SK-N-SH (cell line): ENCODE measurements at regions not wholly inside any gene's neighbourhood (a gene's known extent, or its start where the extent isn't known, plus 50 kb on each side); places are given as distances from the start of the nearest gene placed in this dataset.

ENCODE experiments used
- EP300 ChIP-seq, 2 experiments: IDR thresholded peaks; 2 replicates each; pipeline versions ENCODE4 v1.4.0 to v1.6.1; 2012; ENCODE audit warnings: borderline replicate concordance in 1 of 2, low read depth in 1 of 2, low read length in 1 of 2
- EZH2phosphoT487 ChIP-seq: fragments of 200-600 bp; sonication (generic); IDR thresholded peaks from 2 replicates; pipeline ENCODE4 v1.6.1; 2017; ENCODE audit warnings: low read depth, mixed run types, mild to moderate bottlenecking, antibody characterized with exemption, moderate library complexity, borderline replicate concordance
- FOXJ3 ChIP-seq: sonication (generic); formaldehyde crosslinking; IDR thresholded peaks from 2 replicates; pipeline ENCODE4 v1.5.1; 2020; ENCODE audit warnings: mild to moderate bottlenecking, missing genetic modification reagents
- GABPA ChIP-seq: IDR thresholded peaks from 2 replicates; pipeline ENCODE4 v1.4.0; 2012; ENCODE audit warnings: low read depth, mild to moderate bottlenecking
- GATA2 ChIP-seq: sonication (generic); formaldehyde crosslinking; IDR thresholded peaks from 2 replicates; pipeline ENCODE4 v1.5.0; 2020; ENCODE audit warnings: mild to moderate bottlenecking, missing genetic modification reagents
- JUND ChIP-seq: IDR thresholded peaks from 2 replicates; pipeline ENCODE4 v1.4.0; 2012
- POLR2AphosphoS5 ChIP-seq: IDR thresholded peaks from 2 replicates; pipeline ENCODE4 v1.6.1; 2012; ENCODE audit warnings: low read depth, low read length
- RAD21 ChIP-seq: IDR thresholded peaks from 2 replicates; pipeline ENCODE4 v1.6.1; 2012; ENCODE audit warnings: mild to moderate bottlenecking, low read length
- RCOR1 ChIP-seq: fragments of 150-350 bp; IDR thresholded peaks from 2 replicates; pipeline ENCODE4 v1.6.1; 2017; ENCODE audit warnings: antibody characterized with exemption, low read length
- TEAD4 ChIP-seq: IDR thresholded peaks from 2 replicates; pipeline ENCODE4 v1.4.0; 2012; ENCODE audit warnings: mild to moderate bottlenecking, borderline replicate concordance; ENCODE audit not compliant: insufficient read depth
- TF ChIP-seq, protein P1 (sequence below): fragments of 200-600 bp; sonication (generic); IDR thresholded peaks from 2 replicates; pipeline ENCODE4 v1.6.1; 2017; ENCODE audit warnings: antibody characterized with exemption, mild to moderate bottlenecking, moderate library complexity
- TF ChIP-seq, protein P2 (sequence below): IDR thresholded peaks from 2 replicates; pipeline ENCODE4 v1.4.0; 2012; ENCODE audit warnings: low read depth, borderline replicate concordance
- TF ChIP-seq, protein P3 (sequence below): IDR thresholded peaks from 2 replicates; pipeline ENCODE4 v1.6.1; 2012; ENCODE audit warnings: mild to moderate bottlenecking, low read depth, low read length, moderate library complexity
- TF ChIP-seq, protein P4 (sequence below): fragments of 150-350 bp; IDR thresholded peaks from 2 replicates; pipeline ENCODE4 v1.6.1; 2017; ENCODE audit warnings: antibody characterized with exemption, low read length, low read depth, borderline replicate concordance

DNA sequence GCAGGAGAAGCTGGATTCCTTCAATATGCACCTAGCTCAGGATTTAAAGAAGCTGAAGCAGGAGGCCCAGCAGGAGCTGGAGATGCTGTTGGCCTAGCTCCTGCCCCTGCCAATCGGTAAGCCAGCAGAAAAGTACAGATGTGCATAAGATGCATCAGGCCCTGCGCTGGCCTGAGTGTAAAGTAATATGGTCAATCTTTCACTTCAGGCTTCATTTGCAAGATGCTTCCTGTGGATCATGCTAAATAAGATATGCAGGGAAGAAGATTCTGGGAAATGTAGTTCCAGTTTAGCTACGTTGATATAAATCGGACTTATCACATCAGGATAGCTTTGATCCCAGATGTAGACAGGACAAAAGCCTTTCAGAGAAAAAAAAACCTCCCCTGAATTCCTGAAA is 100.3 kb downstream of the GJA1 start:
- TF ChIP-seq, protein P1, sequence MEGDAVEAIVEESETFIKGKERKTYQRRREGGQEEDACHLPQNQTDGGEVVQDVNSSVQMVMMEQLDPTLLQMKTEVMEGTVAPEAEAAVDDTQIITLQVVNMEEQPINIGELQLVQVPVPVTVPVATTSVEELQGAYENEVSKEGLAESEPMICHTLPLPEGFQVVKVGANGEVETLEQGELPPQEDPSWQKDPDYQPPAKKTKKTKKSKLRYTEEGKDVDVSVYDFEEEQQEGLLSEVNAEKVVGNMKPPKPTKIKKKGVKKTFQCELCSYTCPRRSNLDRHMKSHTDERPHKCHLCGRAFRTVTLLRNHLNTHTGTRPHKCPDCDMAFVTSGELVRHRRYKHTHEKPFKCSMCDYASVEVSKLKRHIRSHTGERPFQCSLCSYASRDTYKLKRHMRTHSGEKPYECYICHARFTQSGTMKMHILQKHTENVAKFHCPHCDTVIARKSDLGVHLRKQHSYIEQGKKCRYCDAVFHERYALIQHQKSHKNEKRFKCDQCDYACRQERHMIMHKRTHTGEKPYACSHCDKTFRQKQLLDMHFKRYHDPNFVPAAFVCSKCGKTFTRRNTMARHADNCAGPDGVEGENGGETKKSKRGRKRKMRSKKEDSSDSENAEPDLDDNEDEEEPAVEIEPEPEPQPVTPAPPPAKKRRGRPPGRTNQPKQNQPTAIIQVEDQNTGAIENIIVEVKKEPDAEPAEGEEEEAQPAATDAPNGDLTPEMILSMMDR = no peak
- TF ChIP-seq POLR2AphosphoS5 = no peak
- TF ChIP-seq RAD21 = no peak
- TF ChIP-seq EP300 (IDR thresholded peaks at IDR 0.05; ENCODE audit: borderline replicate concordance in 1 of 2, low read depth in 1 of 2, low read length in 1 of 2) = no peak
- TF ChIP-seq RCOR1 = no peak
- TF ChIP-seq FOXJ3 (CRISPR knock-in tag) = no peak
- no peak for TF ChIP-seq GABPA
- TF ChIP-seq GATA2 (CRISPR knock-in tag) = no peak
- no peak for TF ChIP-seq JUND
- TF ChIP-seq, protein P2, sequence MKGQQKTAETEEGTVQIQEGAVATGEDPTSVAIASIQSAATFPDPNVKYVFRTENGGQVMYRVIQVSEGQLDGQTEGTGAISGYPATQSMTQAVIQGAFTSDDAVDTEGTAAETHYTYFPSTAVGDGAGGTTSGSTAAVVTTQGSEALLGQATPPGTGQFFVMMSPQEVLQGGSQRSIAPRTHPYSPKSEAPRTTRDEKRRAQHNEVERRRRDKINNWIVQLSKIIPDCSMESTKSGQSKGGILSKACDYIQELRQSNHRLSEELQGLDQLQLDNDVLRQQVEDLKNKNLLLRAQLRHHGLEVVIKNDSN = no peak
- no peak for TF ChIP-seq TEAD4
- TF ChIP-seq, protein P3, sequence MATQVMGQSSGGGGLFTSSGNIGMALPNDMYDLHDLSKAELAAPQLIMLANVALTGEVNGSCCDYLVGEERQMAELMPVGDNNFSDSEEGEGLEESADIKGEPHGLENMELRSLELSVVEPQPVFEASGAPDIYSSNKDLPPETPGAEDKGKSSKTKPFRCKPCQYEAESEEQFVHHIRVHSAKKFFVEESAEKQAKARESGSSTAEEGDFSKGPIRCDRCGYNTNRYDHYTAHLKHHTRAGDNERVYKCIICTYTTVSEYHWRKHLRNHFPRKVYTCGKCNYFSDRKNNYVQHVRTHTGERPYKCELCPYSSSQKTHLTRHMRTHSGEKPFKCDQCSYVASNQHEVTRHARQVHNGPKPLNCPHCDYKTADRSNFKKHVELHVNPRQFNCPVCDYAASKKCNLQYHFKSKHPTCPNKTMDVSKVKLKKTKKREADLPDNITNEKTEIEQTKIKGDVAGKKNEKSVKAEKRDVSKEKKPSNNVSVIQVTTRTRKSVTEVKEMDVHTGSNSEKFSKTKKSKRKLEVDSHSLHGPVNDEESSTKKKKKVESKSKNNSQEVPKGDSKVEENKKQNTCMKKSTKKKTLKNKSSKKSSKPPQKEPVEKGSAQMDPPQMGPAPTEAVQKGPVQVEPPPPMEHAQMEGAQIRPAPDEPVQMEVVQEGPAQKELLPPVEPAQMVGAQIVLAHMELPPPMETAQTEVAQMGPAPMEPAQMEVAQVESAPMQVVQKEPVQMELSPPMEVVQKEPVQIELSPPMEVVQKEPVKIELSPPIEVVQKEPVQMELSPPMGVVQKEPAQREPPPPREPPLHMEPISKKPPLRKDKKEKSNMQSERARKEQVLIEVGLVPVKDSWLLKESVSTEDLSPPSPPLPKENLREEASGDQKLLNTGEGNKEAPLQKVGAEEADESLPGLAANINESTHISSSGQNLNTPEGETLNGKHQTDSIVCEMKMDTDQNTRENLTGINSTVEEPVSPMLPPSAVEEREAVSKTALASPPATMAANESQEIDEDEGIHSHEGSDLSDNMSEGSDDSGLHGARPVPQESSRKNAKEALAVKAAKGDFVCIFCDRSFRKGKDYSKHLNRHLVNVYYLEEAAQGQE = no peak
- TF ChIP-seq, protein P4, sequence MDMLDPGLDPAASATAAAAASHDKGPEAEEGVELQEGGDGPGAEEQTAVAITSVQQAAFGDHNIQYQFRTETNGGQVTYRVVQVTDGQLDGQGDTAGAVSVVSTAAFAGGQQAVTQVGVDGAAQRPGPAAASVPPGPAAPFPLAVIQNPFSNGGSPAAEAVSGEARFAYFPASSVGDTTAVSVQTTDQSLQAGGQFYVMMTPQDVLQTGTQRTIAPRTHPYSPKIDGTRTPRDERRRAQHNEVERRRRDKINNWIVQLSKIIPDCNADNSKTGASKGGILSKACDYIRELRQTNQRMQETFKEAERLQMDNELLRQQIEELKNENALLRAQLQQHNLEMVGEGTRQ = no peak
- no peak for TF ChIP-seq EZH2phosphoT487
